B cell (primary cell): ENCODE measurements at regions not wholly inside any gene's neighbourhood (a gene's known extent, or its start where the extent isn't known, plus 50 kb on each side); places are given as distances from the start of the nearest gene placed in this dataset.

ENCODE experiments used
- EZH2 ChIP-seq: IDR thresholded peaks from 2 replicates; pipeline ENCODE4 v1.6.1; 2012; ENCODE audit warnings: borderline replicate concordance, low read depth, mild to moderate bottlenecking, moderate library complexity, low read length; ENCODE audit not compliant: insufficient read depth, poor library complexity, severe bottlenecking
- TF ChIP-seq, protein P1 (sequence below): fragments of 200-600 bp; IDR thresholded peaks from one replicate; pipeline ENCODE4 v1.8.0; 2022; ENCODE audit warnings: antibody characterized with exemption, mild to moderate bottlenecking

DNA sequence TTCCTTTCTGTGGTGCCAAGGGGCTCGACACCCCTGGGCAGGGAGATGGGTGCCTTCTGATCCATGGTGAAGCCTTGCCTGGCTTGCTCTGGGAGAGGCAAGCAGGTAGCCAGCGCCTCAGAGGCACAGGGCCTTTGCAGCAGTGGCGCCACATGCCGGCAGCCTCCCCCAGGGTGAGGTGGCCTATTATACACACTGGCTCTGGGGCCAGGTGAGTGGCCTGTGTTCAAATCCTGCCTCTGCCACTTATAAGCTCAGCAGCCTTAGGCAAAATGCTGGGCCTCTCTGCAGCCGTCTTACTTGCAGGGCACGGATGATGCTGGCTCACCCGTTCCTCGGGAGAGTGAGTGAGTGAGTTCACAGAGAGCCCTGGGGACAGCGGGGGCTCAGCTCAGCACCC lies 176.9 kb downstream of the TFAP2C start:
- TF ChIP-seq, protein P1, sequence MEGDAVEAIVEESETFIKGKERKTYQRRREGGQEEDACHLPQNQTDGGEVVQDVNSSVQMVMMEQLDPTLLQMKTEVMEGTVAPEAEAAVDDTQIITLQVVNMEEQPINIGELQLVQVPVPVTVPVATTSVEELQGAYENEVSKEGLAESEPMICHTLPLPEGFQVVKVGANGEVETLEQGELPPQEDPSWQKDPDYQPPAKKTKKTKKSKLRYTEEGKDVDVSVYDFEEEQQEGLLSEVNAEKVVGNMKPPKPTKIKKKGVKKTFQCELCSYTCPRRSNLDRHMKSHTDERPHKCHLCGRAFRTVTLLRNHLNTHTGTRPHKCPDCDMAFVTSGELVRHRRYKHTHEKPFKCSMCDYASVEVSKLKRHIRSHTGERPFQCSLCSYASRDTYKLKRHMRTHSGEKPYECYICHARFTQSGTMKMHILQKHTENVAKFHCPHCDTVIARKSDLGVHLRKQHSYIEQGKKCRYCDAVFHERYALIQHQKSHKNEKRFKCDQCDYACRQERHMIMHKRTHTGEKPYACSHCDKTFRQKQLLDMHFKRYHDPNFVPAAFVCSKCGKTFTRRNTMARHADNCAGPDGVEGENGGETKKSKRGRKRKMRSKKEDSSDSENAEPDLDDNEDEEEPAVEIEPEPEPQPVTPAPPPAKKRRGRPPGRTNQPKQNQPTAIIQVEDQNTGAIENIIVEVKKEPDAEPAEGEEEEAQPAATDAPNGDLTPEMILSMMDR, result no peak
- TF ChIP-seq EZH2, result no peak
